Activated CD4-positive, alpha-beta T cell treated with anti-CD3 and anti-CD28 coated beads, Interleukin-2, Interleukin-4, amounts not matched to agents 100 ng/mL and 50 ng/mL, durations not matched to agents 16 hours and 8 hours (primary cell): ENCODE measurements at regions not wholly inside any gene's neighbourhood (a gene's known extent, or its start where the extent isn't known, plus 50 kb on each side); places are given as distances from the start of the nearest gene placed in this dataset.

Source experiments
- DNase-seq: peaks from one replicate; pipeline ENCODE4 v3.0.0-alpha.2; 2020; ENCODE audit warnings: low spot score

GRCh38 chr10:4108693-4109092 lies 323.7 kb upstream of the KLF6 start:
- DNase-seq, result no peak

GRCh38 chr10:4107285-4107851 lies 322.4 kb upstream of the KLF6 start:
- DNase-seq, result no peak

GRCh38 chr10:4103603-4104002 lies 318.6 kb upstream of the KLF6 start:
- no peak for DNase-seq

- DNase-seq, result no peak
Observed at GRCh38 chr10:4102802-4103344, 317.9 kb upstream of the KLF6 start.

GRCh38 chr10:4101918-4102654 lies 317.1 kb upstream of the KLF6 start:
- no peak for DNase-seq

GRCh38 chr10:4100380-4100779 lies 315.4 kb upstream of the KLF6 start:
- DNase-seq, result no peak

- no peak for DNase-seq
Observed at GRCh38 chr10:4099202-4099601, 314.2 kb upstream of the KLF6 start.

- no peak for DNase-seq
Observed at GRCh38 chr10:4095166-4095917, 310.3 kb upstream of the KLF6 start.

- no peak for DNase-seq
Observed at GRCh38 chr10:4094751-4095150, 309.7 kb upstream of the KLF6 start.

- no peak for DNase-seq
Observed at GRCh38 chr10:4093438-4093837, 308.4 kb upstream of the KLF6 start.

- no peak for DNase-seq
Observed at GRCh38 chr10:4088354-4089066, 303.5 kb upstream of the KLF6 start.

- no peak for DNase-seq
Observed at GRCh38 chr10:4086131-4086898, 301.3 kb upstream of the KLF6 start.

GRCh38 chr10:4083509-4084003 lies 298.5 kb upstream of the KLF6 start:
- DNase-seq, result no peak

GRCh38 chr10:4082861-4083260 lies 297.9 kb upstream of the KLF6 start:
- no peak for DNase-seq

- DNase-seq, result no peak
Observed at GRCh38 chr10:4081685-4082111, 296.7 kb upstream of the KLF6 start.

GRCh38 chr10:4080225-4080805 lies 295.3 kb upstream of the KLF6 start:
- DNase-seq, result no peak

GRCh38 chr10:4079803-4080202 lies 294.8 kb upstream of the KLF6 start:
- no peak for DNase-seq

GRCh38 chr10:4077804-4078203 lies 292.8 kb upstream of the KLF6 start:
- DNase-seq, result no peak

GRCh38 chr10:4076983-4077382 lies 292.0 kb upstream of the KLF6 start:
- no peak for DNase-seq

GRCh38 chr10:4075443-4075842 lies 290.4 kb upstream of the KLF6 start:
- no peak for DNase-seq
